ENCODE measurements at regions not wholly inside any gene's neighbourhood (a gene's known extent, or its start where the extent isn't known, plus 50 kb on each side); places are given as distances from the start of the nearest gene placed in this dataset.

DNA sequence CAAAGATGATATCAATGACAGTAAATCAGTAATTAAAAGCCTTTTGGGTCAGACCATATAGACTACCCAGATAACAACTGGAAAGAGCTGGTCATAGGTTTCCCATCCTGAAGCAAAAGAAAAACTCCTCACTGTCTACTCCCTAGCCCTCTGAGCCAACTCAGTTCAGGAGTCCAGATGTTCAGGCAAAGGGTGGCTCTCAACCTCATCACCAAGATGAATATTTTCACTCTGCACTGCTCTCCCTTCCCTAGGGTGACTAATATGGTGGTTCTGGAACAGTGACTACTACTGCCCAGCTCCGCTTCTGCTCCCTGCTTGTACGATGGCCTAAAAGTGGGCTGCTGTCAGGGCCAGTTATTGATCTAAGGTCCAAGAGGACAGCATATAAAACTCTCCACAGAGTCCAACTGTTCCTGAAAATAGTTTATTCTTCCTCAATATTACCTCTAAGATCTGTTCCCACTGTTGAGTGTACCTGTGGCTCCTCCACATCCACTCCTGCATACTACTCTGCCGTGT lies 263.4 kb upstream of the SLC30A5 start:
- Histone ChIP-seq H4K20me1 (ENCODE audit: insufficient read depth, low read length) (no peaks in the 10 kb centered on the region), H3K9me2 (ENCODE audit: insufficient read depth, low read length) (no peaks in the 10 kb centered on the region), H3K79me2 (ENCODE audit: insufficient read depth, low read depth, low read length) (no peaks in the 10 kb centered on the region), H3K36me3 (ENCODE audit: insufficient read depth, low read length) (no peaks in the 10 kb centered on the region), H3K4me1 (ENCODE audit: insufficient read depth, low read length, poor library complexity, severe bottlenecking) (no peaks in the 10 kb centered on the region), H3K4me2 (ENCODE audit: low read length) (no peak overlapping the region), H3K27ac (ENCODE audit: low read depth, low read length, poor library complexity, severe bottlenecking) (no peak overlapping the region), H2AFZ (ENCODE audit: low read length) (no peak overlapping the region), H3K9me3 (ENCODE audit: low read length) (no peaks in the 10 kb centered on the region), H3K4me3 (ENCODE audit: low read depth, low read length, poor library complexity, severe bottlenecking) (no peak overlapping the region)
- CTCF ChIA-PET (ENCODE audit: unreplicated experiment) = no interaction called here
- intact Hi-C loops (cut with micrococcal nuclease; ENCODE audit: unreplicated experiment) = no loop called here
- no TSS peak for BruUV-seq (replicated peaks)
- DNase-seq (ENCODE audit: low spot score) = no peak
- POLR2A ChIA-PET = no interaction called here
- TF ChIP-seq EZH2phosphoT487 (IDR thresholded peaks at IDR 0.05; ENCODE audit: borderline replicate concordance, low read depth, low read length) = no peak
- TF ChIP-seq, protein P1, sequence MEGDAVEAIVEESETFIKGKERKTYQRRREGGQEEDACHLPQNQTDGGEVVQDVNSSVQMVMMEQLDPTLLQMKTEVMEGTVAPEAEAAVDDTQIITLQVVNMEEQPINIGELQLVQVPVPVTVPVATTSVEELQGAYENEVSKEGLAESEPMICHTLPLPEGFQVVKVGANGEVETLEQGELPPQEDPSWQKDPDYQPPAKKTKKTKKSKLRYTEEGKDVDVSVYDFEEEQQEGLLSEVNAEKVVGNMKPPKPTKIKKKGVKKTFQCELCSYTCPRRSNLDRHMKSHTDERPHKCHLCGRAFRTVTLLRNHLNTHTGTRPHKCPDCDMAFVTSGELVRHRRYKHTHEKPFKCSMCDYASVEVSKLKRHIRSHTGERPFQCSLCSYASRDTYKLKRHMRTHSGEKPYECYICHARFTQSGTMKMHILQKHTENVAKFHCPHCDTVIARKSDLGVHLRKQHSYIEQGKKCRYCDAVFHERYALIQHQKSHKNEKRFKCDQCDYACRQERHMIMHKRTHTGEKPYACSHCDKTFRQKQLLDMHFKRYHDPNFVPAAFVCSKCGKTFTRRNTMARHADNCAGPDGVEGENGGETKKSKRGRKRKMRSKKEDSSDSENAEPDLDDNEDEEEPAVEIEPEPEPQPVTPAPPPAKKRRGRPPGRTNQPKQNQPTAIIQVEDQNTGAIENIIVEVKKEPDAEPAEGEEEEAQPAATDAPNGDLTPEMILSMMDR (conservative IDR thresholded peaks at IDR 0.05; ENCODE audit: low read length) = no peak

DNA sequence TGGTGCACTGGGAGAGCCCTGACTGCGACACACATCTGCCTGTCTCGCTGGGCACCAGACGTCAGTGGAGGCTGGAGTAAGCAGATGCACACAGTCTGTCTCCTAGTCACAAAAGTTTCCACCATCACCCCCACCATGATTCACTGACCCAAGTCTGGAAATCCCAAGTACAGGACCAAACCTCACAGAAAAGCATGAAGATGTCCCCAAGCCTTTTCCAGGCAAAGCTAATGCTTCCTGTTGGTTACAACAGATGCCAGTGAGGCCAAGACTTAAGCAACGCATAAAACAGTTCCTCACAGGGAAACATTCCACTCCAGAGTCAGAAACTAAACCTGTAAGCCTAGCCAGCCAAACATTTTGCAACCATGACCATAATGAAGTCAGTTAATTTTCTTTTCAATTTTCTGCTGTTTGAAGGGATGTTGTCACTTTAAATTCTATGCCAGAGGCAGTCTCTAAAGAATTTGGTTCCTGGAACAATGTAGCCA lies 259.3 kb upstream of the SLC30A5 start:
- H2AFZ ChIP-seq (ENCODE audit: low read length) = no peak overlapping the region
- no peak overlapping the region for H3K27ac ChIP-seq (ENCODE audit: low read depth, low read length, poor library complexity, severe bottlenecking)
- H3K9me3 ChIP-seq (ENCODE audit: low read length) = no peaks in the 10 kb centered on the region
- no peak overlapping the region for H3K4me2 ChIP-seq (ENCODE audit: low read length)
- POLR2A ChIA-PET = no interaction called here
- no peaks in the 10 kb centered on the region for H4K20me1 ChIP-seq (ENCODE audit: insufficient read depth, low read length)
- H3K4me3 ChIP-seq (ENCODE audit: low read depth, low read length, poor library complexity, severe bottlenecking) = no peak overlapping the region
- no peak for DNase-seq (ENCODE audit: low spot score)
- H3K9me2 ChIP-seq (ENCODE audit: insufficient read depth, low read length) = no peaks in the 10 kb centered on the region
- H3K79me2 ChIP-seq (ENCODE audit: insufficient read depth, low read depth, low read length) = no peaks in the 10 kb centered on the region
- no peaks in the 10 kb centered on the region for H3K4me1 ChIP-seq (ENCODE audit: insufficient read depth, low read length, poor library complexity, severe bottlenecking)
- no peaks in the 10 kb centered on the region for H3K36me3 ChIP-seq (ENCODE audit: insufficient read depth, low read length)
- TF ChIP-seq EZH2phosphoT487 (IDR thresholded peaks at IDR 0.05; ENCODE audit: borderline replicate concordance, low read depth, low read length) = no peak
- TF ChIP-seq, protein P1 (conservative IDR thresholded peaks at IDR 0.05; ENCODE audit: low read length) = no peak
- no TSS peak for BruUV-seq (replicated peaks)
- intact Hi-C loops (cut with micrococcal nuclease; ENCODE audit: unreplicated experiment) = no loop called here
- CTCF ChIA-PET (ENCODE audit: unreplicated experiment) = no interaction called here

DNA sequence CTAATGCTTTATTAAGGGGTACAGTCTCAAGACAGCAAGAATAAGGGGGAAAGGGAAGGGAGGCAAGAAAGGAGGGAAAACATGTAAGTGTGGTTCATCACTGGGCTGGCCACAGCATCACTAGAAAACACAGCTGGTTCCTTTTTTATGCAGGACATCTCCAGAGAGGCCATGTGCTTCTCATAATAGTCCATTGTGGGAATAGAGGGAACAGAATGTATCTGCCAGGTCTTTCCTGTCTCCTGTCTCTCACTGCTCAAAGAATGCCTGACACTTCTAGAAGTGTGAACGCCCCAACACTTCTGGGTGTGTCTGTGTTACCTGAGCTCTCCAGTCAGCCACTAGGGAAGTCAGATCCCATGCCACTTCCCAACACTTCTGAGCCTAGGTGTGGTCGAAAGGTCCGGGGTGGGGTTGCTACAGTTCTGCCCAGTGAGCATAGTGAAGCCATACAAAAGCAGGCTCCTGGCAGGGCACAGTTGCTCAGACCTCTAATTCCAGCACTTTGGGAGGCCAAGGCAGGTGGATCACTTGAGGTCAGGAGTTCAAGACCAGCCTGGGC lies 255.6 kb upstream of the SLC30A5 start:
- no peak overlapping the region for H3K4me2 ChIP-seq (ENCODE audit: low read length)
- POLR2A ChIA-PET = no interaction called here
- no peak for DNase-seq (ENCODE audit: low spot score)
- no TSS peak for BruUV-seq (replicated peaks)
- H2AFZ ChIP-seq (ENCODE audit: low read length) = no peak overlapping the region
- no peaks in the 10 kb centered on the region for H3K36me3 ChIP-seq (ENCODE audit: insufficient read depth, low read length)
- intact Hi-C loops (cut with micrococcal nuclease; ENCODE audit: unreplicated experiment) = no loop called here
- CTCF ChIA-PET (ENCODE audit: unreplicated experiment) = no interaction called here
- H3K9me2 ChIP-seq (ENCODE audit: insufficient read depth, low read length) = no peaks in the 10 kb centered on the region
- no peaks in the 10 kb centered on the region for H3K4me1 ChIP-seq (ENCODE audit: insufficient read depth, low read length, poor library complexity, severe bottlenecking)
- H3K79me2 ChIP-seq (ENCODE audit: insufficient read depth, low read depth, low read length) = no peaks in the 10 kb centered on the region
- no peaks in the 10 kb centered on the region for H4K20me1 ChIP-seq (ENCODE audit: insufficient read depth, low read length)
- H3K27ac ChIP-seq (ENCODE audit: low read depth, low read length, poor library complexity, severe bottlenecking) = no peak overlapping the region
- TF ChIP-seq EZH2phosphoT487 (IDR thresholded peaks at IDR 0.05; ENCODE audit: borderline replicate concordance, low read depth, low read length) = no peak
- TF ChIP-seq, protein P1 (conservative IDR thresholded peaks at IDR 0.05; ENCODE audit: low read length) = no peak
- no peaks in the 10 kb centered on the region for H3K9me3 ChIP-seq (ENCODE audit: low read length)
- no peak overlapping the region for H3K4me3 ChIP-seq (ENCODE audit: low read depth, low read length, poor library complexity, severe bottlenecking)
